ENCODE measurements at regions not wholly inside any gene's neighbourhood (a gene's known extent, or its start where the extent isn't known, plus 50 kb on each side); places are given as distances from the start of the nearest gene placed in this dataset.

- Histone ChIP-seq H3K79me2 (ENCODE audit: low read length) (no peaks in the 10 kb centered on the region), H3K9ac (ENCODE audit: low read length) (no peak overlapping the region), H3K4me2 (ENCODE audit: low read length) (no peak overlapping the region), H3K36me3 (replicated peaks; ENCODE audit: low read depth, low read length) (no peaks in the 10 kb centered on the region), H3K27ac (ENCODE audit: low read length) (no peak overlapping the region), H4K20me1 (ENCODE audit: insufficient read depth, low read length) (no peaks in the 10 kb centered on the region), H3K27me3 (ENCODE audit: low read depth, low read length) (peaks cover 24% of the 10 kb centered on the region), H3K4me3 (ENCODE audit: low read length) (no peak overlapping the region), H2AFZ (ENCODE audit: low read depth, low read length) (no peak overlapping the region), H3K9me3 (ENCODE audit: insufficient read depth, low read length) (no peaks in the 10 kb centered on the region), H3K4me1 (ENCODE audit: low read length) (no peaks in the 10 kb centered on the region)
- TF ChIP-seq CTCF (IDR thresholded peaks at IDR 0.05; ENCODE audit: low read depth, low read length) (no peak), EZH2phosphoT487 (IDR thresholded peaks at IDR 0.05; ENCODE audit: low read depth) (no peak)
Measured at GRCh38 chr11:116586392-116586791, 186.4 kb downstream of the BUD13 start.

- TF ChIP-seq CTCF (IDR thresholded peaks at IDR 0.05; ENCODE audit: low read depth, low read length) = no peak
- no peak for TF ChIP-seq EZH2phosphoT487 (IDR thresholded peaks at IDR 0.05; ENCODE audit: low read depth)
- no peak overlapping the region for H3K4me2 ChIP-seq (ENCODE audit: low read length)
Measured at GRCh38 chr11:116582571-116582970, 190.2 kb downstream of the BUD13 start.

GRCh38 chr11:116581349-116581748, 191.4 kb downstream of the BUD13 start:
- TF ChIP-seq EZH2phosphoT487 (IDR thresholded peaks at IDR 0.05; ENCODE audit: low read depth) (no peak), CTCF (IDR thresholded peaks at IDR 0.05; ENCODE audit: low read depth, low read length) (no peak)
- Histone ChIP-seq H3K4me2 (ENCODE audit: low read length) (no peak overlapping the region), H3K4me3 (ENCODE audit: low read length) (no peak overlapping the region)

More at GRCh38 chr11:116582571-116582970, 190.2 kb downstream of the BUD13 start:
- Histone ChIP-seq H4K20me1 (ENCODE audit: insufficient read depth, low read length) (no peaks in the 10 kb centered on the region), H3K36me3 (replicated peaks; ENCODE audit: low read depth, low read length) (no peaks in the 10 kb centered on the region), H3K79me2 (ENCODE audit: low read length) (no peaks in the 10 kb centered on the region), H3K9ac (ENCODE audit: low read length) (no peak overlapping the region), H2AFZ (ENCODE audit: low read depth, low read length) (no peak overlapping the region), H3K9me3 (ENCODE audit: insufficient read depth, low read length) (no peaks in the 10 kb centered on the region), H3K4me1 (ENCODE audit: low read length) (no peaks in the 10 kb centered on the region), H3K4me3 (ENCODE audit: low read length) (no peak overlapping the region), H3K27me3 (ENCODE audit: low read depth, low read length) (peaks cover 23% of the 10 kb centered on the region), H3K27ac (ENCODE audit: low read length) (no peak overlapping the region)

GRCh38 chr11:116580799-116581198, 192.0 kb downstream of the BUD13 start:
- peaks cover 18% of the 10 kb centered on the region for H3K27me3 ChIP-seq (ENCODE audit: low read depth, low read length)

More at GRCh38 chr11:116581349-116581748, 191.4 kb downstream of the BUD13 start:
- H3K36me3 ChIP-seq (replicated peaks; ENCODE audit: low read depth, low read length) = no peaks in the 10 kb centered on the region
- no peaks in the 10 kb centered on the region for H3K9me3 ChIP-seq (ENCODE audit: insufficient read depth, low read length)
- no peaks in the 10 kb centered on the region for H4K20me1 ChIP-seq (ENCODE audit: insufficient read depth, low read length)
- no peaks in the 10 kb centered on the region for H3K79me2 ChIP-seq (ENCODE audit: low read length)
- no peak overlapping the region for H3K27ac ChIP-seq (ENCODE audit: low read length)
- H3K27me3 ChIP-seq (ENCODE audit: low read depth, low read length) = peaks cover 23% of the 10 kb centered on the region
- no peak overlapping the region for H2AFZ ChIP-seq (ENCODE audit: low read depth, low read length)
- no peaks in the 10 kb centered on the region for H3K4me1 ChIP-seq (ENCODE audit: low read length)
- no peak overlapping the region for H3K9ac ChIP-seq (ENCODE audit: low read length)

More at GRCh38 chr11:116580799-116581198, 192.0 kb downstream of the BUD13 start:
- no peak overlapping the region for H2AFZ ChIP-seq (ENCODE audit: low read depth, low read length)
- H3K4me1 ChIP-seq (ENCODE audit: low read length) = no peaks in the 10 kb centered on the region
- TF ChIP-seq EZH2phosphoT487 (IDR thresholded peaks at IDR 0.05; ENCODE audit: low read depth) = no peak
- no peak overlapping the region for H3K27ac ChIP-seq (ENCODE audit: low read length)
- H3K4me2 ChIP-seq (ENCODE audit: low read length) = no peak overlapping the region
- no peaks in the 10 kb centered on the region for H3K79me2 ChIP-seq (ENCODE audit: low read length)
- no peak overlapping the region for H3K9ac ChIP-seq (ENCODE audit: low read length)
- no peak overlapping the region for H3K4me3 ChIP-seq (ENCODE audit: low read length)
- H3K9me3 ChIP-seq (ENCODE audit: insufficient read depth, low read length) = no peaks in the 10 kb centered on the region
- no peaks in the 10 kb centered on the region for H4K20me1 ChIP-seq (ENCODE audit: insufficient read depth, low read length)
- H3K36me3 ChIP-seq (replicated peaks; ENCODE audit: low read depth, low read length) = no peaks in the 10 kb centered on the region

Data from OCI-LY3 (cell line).